ENCODE measurements at regions not wholly inside any gene's neighbourhood (a gene's known extent, or its start where the extent isn't known, plus 50 kb on each side); places are given as distances from the start of the nearest gene placed in this dataset.

- no peak for TF ChIP-seq TCF4 (CRISPR knock-in tag; IDR thresholded peaks at IDR 0.05; ENCODE audit: borderline replicate concordance)
- TF ChIP-seq POU6F1 (CRISPR knock-in tag; IDR thresholded peaks at IDR 0.05; ENCODE audit: borderline replicate concordance, low read depth): no peak
- TF ChIP-seq CSRNP3 (CRISPR knock-in tag; IDR thresholded peaks at IDR 0.05): no peak
- TF ChIP-seq ISL1 (CRISPR knock-in tag; IDR thresholded peaks at IDR 0.05): no peak
- no peak for TF ChIP-seq ARNTL (CRISPR knock-in tag; IDR thresholded peaks at IDR 0.05; ENCODE audit: borderline replicate concordance, low read depth)
- TF ChIP-seq CREB5 (CRISPR knock-in tag; IDR thresholded peaks at IDR 0.05; ENCODE audit: low read depth): no peak
- TF ChIP-seq ZFP30 (CRISPR knock-in tag; IDR thresholded peaks at IDR 0.05): no peak
- TF ChIP-seq OSR1 (CRISPR knock-in tag; IDR thresholded peaks at IDR 0.05): no peak
- TF ChIP-seq PATZ1 (CRISPR knock-in tag; IDR thresholded peaks at IDR 0.05; ENCODE audit: borderline replicate concordance): no peak
- no peak for TF ChIP-seq PPARA (CRISPR knock-in tag; IDR thresholded peaks at IDR 0.05; ENCODE audit: borderline replicate concordance)
- TF ChIP-seq ZNF70 (CRISPR knock-in tag; IDR thresholded peaks at IDR 0.05): no peak
- TF ChIP-seq ZNF8 (CRISPR knock-in tag; IDR thresholded peaks at IDR 0.05): no peak
- no peak for TF ChIP-seq TOX (CRISPR knock-in tag; IDR thresholded peaks at IDR 0.05; ENCODE audit: borderline replicate concordance)
These were observed 92.2 kb upstream of the SLC30A5 start for GRCh38 chr5:69001627-69002026.

All from SK-N-SH treated with all-trans-retinoic acid at 6 μM for 48 hours (cell line).